GM21447 (cell line): ENCODE measurements at regions not wholly inside any gene's neighbourhood (a gene's known extent, or its start where the extent isn't known, plus 50 kb on each side); places are given as distances from the start of the nearest gene placed in this dataset.
"Not testable (repeated sequence)": the region's sequence is repeated elsewhere in the genome, so short reads cannot be mapped to it uniquely, and the experiment has no call there.

ENCODE experiments used
- ATAC-seq: cut with Tn5 transposase; IDR thresholded peaks from one replicate; pipeline ENCODE4 v1.9.1; 2021; ENCODE audit not compliant: unreplicated experiment

GRCh38 chr11:121358760-121359159 lies 66.2 kb downstream of the SC5D start:
- no peak for ATAC-seq

GRCh38 chr11:121359591-121359990 lies 67.0 kb downstream of the SC5D start:
- ATAC-seq: no peak

- ATAC-seq: not testable (repeated sequence)
Observed at GRCh38 chr11:121362955-121363354, 70.4 kb downstream of the SC5D start.

GRCh38 chr11:121365304-121365703 lies 72.7 kb downstream of the SC5D start:
- ATAC-seq: no peak

- no peak for ATAC-seq
Observed at GRCh38 chr11:121366038-121366437, 73.5 kb downstream of the SC5D start.

GRCh38 chr11:121367001-121367843 lies 74.7 kb downstream of the SC5D start:
- ATAC-seq: peak; percentile 92

- no peak for ATAC-seq
Observed at GRCh38 chr11:121367844-121368225, 75.3 kb downstream of the SC5D start.

GRCh38 chr11:121368364-121369240 lies 76.0 kb downstream of the SC5D start:
- no peak for ATAC-seq

- no peak for ATAC-seq
Observed at GRCh38 chr11:121369366-121369765, 76.8 kb downstream of the SC5D start.

GRCh38 chr11:121372028-121372427 lies 79.5 kb downstream of the SC5D start:
- no peak for ATAC-seq

- peak; percentile 78 for ATAC-seq
Observed at GRCh38 chr11:121372671-121373429, 79.3 kb upstream of the SORL1 start.

GRCh38 chr11:121374286-121374985 lies 77.7 kb upstream of the SORL1 start:
- ATAC-seq: no peak

GRCh38 chr11:121376130-121376529 lies 76.0 kb upstream of the SORL1 start:
- ATAC-seq: no peak

- not testable (repeated sequence) for ATAC-seq
Observed at GRCh38 chr11:121379145-121379810, 72.8 kb upstream of the SORL1 start.

- no peak for ATAC-seq
Observed at GRCh38 chr11:121383716-121384115, 68.4 kb upstream of the SORL1 start.

- ATAC-seq: no peak
Observed at GRCh38 chr11:121385688-121386087, 66.4 kb upstream of the SORL1 start.
